ENCODE measurements at regions not wholly inside any gene's neighbourhood (a gene's known extent, or its start where the extent isn't known, plus 50 kb on each side); places are given as distances from the start of the nearest gene placed in this dataset.

DNA sequence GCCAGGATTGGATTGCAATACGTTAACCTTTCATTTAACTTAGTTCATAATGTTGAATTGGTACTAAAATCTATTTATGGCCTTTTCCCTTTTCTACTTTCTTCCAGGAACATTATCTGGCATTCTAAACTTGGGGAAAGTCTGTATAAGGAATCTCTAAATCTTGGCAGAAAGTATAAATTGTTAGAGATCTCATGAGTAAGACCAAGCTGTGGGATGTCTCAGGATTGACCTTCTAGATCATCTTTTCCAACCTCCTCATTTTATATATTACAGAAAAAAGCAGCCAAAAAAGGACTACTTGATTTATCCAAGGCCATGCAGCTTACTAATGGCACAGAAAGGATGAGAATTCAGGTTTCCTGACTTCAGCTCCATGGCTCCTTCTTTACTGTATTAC, 598.3 kb downstream of the INHBA start:
- Histone ChIP-seq H4K91ac (ENCODE audit: low read length) (no peak overlapping the region), H3K23ac (ENCODE audit: low read length in 2 of 2) (no peak overlapping the region), H2BK15ac (ENCODE audit: low read depth, poor library complexity, severe bottlenecking) (no peak overlapping the region), H3K79me1 (replicated peaks; ENCODE audit: low read length, poor library complexity, severe bottlenecking) (no peaks in the 10 kb centered on the region), H3K4me3 (ENCODE audit: insufficient read depth in 1 of 2, low read depth in 1 of 2, low read length in 2 of 2) (no peak overlapping the region), H3K4me2 (ENCODE audit: low read length, poor library complexity, severe bottlenecking) (no peak overlapping the region), H2BK120ac (ENCODE audit: low read depth, low read length) (no peak overlapping the region), H3K4ac (ENCODE audit: low read depth in 1 of 2, low read length in 2 of 2) (no peak overlapping the region), H3K36me3 (ENCODE audit: control insufficient read depth in 1 of 2, insufficient read depth in 2 of 2, low read depth in 1 of 2, low read length in 2 of 2) (no peaks in the 10 kb centered on the region), H2BK12ac (ENCODE audit: low read length in 2 of 2) (no peak overlapping the region), H2BK5ac (ENCODE audit: low read depth, low read length, poor library complexity, severe bottlenecking) (no peak overlapping the region), H2AK5ac (ENCODE audit: low read length, severe bottlenecking) (no peak overlapping the region), H3K9me3 (ENCODE audit: control insufficient read depth, low read length) (no peaks in the 10 kb centered on the region), H3K27ac (ENCODE audit: low read length, poor library complexity, severe bottlenecking) (no peak overlapping the region), H3K4me1 (ENCODE audit: control insufficient read depth, insufficient read depth, low read depth, low read length) (peaks cover 3% of the 10 kb centered on the region), H3K27me3 (ENCODE audit: control insufficient read depth in 1 of 2, insufficient read depth in 1 of 2, low read length in 2 of 2) (no peaks in the 10 kb centered on the region), H3K18ac (ENCODE audit: low read depth in 1 of 2, low read length in 2 of 2) (no peak overlapping the region), H3K14ac (ENCODE audit: low read length in 2 of 2) (no peak overlapping the region), H3K9ac (ENCODE audit: low read length) (no peak overlapping the region), H2AFZ (ENCODE audit: low read depth, low read length) (no peak overlapping the region), H4K8ac (ENCODE audit: low read length) (no peak overlapping the region)
- WGBS, result no CpG with 5 or more reads among the region's 1 CpG
- DNase-seq, result no peak

- Histone ChIP-seq H2AFZ (ENCODE audit: low read depth, low read length) (no peak overlapping the region), H3K18ac (ENCODE audit: low read depth in 1 of 2, low read length in 2 of 2) (no peak overlapping the region), H3K9ac (ENCODE audit: low read length) (no peak overlapping the region), H2BK120ac (ENCODE audit: low read depth, low read length) (no peak overlapping the region), H2BK15ac (ENCODE audit: low read depth, poor library complexity, severe bottlenecking) (no peak overlapping the region), H2BK5ac (ENCODE audit: low read depth, low read length, poor library complexity, severe bottlenecking) (no peak overlapping the region), H3K4ac (ENCODE audit: low read depth in 1 of 2, low read length in 2 of 2) (no peak overlapping the region), H2AK5ac (ENCODE audit: low read length, severe bottlenecking) (no peak overlapping the region), H4K91ac (ENCODE audit: low read length) (no peak overlapping the region), H3K79me1 (replicated peaks; ENCODE audit: low read length, poor library complexity, severe bottlenecking) (no peaks in the 10 kb centered on the region), H3K27me3 (ENCODE audit: control insufficient read depth in 1 of 2, insufficient read depth in 1 of 2, low read length in 2 of 2) (no peaks in the 10 kb centered on the region), H3K4me3 (ENCODE audit: insufficient read depth in 1 of 2, low read depth in 1 of 2, low read length in 2 of 2) (no peak overlapping the region), H3K4me1 (ENCODE audit: control insufficient read depth, insufficient read depth, low read depth, low read length) (peaks cover 3% of the 10 kb centered on the region), H3K36me3 (ENCODE audit: control insufficient read depth in 1 of 2, insufficient read depth in 2 of 2, low read depth in 1 of 2, low read length in 2 of 2) (no peaks in the 10 kb centered on the region), H3K27ac (ENCODE audit: low read length, poor library complexity, severe bottlenecking) (no peak overlapping the region), H3K14ac (ENCODE audit: low read length in 2 of 2) (no peak overlapping the region), H3K9me3 (ENCODE audit: control insufficient read depth, low read length) (no peaks in the 10 kb centered on the region), H3K23ac (ENCODE audit: low read length in 2 of 2) (no peak overlapping the region), H4K8ac (ENCODE audit: low read length) (no peak overlapping the region), H2BK12ac (ENCODE audit: low read length in 2 of 2) (no peak overlapping the region), H3K4me2 (ENCODE audit: low read length, poor library complexity, severe bottlenecking) (no peak overlapping the region)
- DNase-seq, result peak; percentile 39
Observed at GRCh38 chr7:41103331-41103730, 599.6 kb downstream of the INHBA start.

DNA sequence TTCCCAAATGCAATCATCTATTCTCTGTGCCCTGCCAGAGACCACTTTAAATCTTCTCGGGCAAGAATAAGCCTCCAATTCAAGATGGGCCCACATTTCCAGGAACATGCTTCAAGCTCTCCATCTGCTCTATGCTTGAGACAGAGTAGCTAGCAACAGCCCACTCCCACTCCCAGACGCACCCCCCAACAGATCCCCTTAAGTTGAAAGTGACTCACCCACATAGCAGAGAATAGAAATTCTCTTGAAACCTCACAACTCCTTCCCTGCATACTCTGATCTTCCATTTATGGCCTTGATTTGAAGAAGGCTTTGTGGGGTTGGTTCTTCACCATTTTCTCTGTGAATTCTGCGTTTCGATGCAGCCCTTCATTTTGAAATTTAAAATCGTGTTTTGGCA, 604.0 kb downstream of the INHBA start:
- Histone ChIP-seq H3K27me3 (ENCODE audit: control insufficient read depth in 1 of 2, insufficient read depth in 1 of 2, low read length in 2 of 2) (no peaks in the 10 kb centered on the region), H2AFZ (ENCODE audit: low read depth, low read length) (no peak overlapping the region), H4K91ac (ENCODE audit: low read length) (no peak overlapping the region), H4K8ac (ENCODE audit: low read length) (no peak overlapping the region), H3K4me3 (ENCODE audit: insufficient read depth in 1 of 2, low read depth in 1 of 2, low read length in 2 of 2) (no peak overlapping the region), H3K27ac (ENCODE audit: low read length, poor library complexity, severe bottlenecking) (no peak overlapping the region), H2AK5ac (ENCODE audit: low read length, severe bottlenecking) (no peak overlapping the region), H3K4ac (ENCODE audit: low read depth in 1 of 2, low read length in 2 of 2) (no peak overlapping the region), H3K36me3 (ENCODE audit: control insufficient read depth in 1 of 2, insufficient read depth in 2 of 2, low read depth in 1 of 2, low read length in 2 of 2) (no peaks in the 10 kb centered on the region), H3K9ac (ENCODE audit: low read length) (no peak overlapping the region), H3K79me1 (replicated peaks; ENCODE audit: low read length, poor library complexity, severe bottlenecking) (no peaks in the 10 kb centered on the region), H3K18ac (ENCODE audit: low read depth in 1 of 2, low read length in 2 of 2) (no peak overlapping the region), H3K9me3 (ENCODE audit: control insufficient read depth, low read length) (no peaks in the 10 kb centered on the region), H3K4me2 (ENCODE audit: low read length, poor library complexity, severe bottlenecking) (no peak overlapping the region), H2BK15ac (ENCODE audit: low read depth, poor library complexity, severe bottlenecking) (no peak overlapping the region), H3K4me1 (ENCODE audit: control insufficient read depth, insufficient read depth, low read depth, low read length) (no peaks in the 10 kb centered on the region), H2BK5ac (ENCODE audit: low read depth, low read length, poor library complexity, severe bottlenecking) (no peak overlapping the region), H2BK12ac (ENCODE audit: low read length in 2 of 2) (no peak overlapping the region), H3K23ac (ENCODE audit: low read length in 2 of 2) (no peak overlapping the region), H2BK120ac (ENCODE audit: low read depth, low read length) (no peak overlapping the region), H3K14ac (ENCODE audit: low read length in 2 of 2) (no peak overlapping the region)
- 94% methylated on average over 4 of the region's 5 CpGs for WGBS
- DNase-seq, result no peak

DNA sequence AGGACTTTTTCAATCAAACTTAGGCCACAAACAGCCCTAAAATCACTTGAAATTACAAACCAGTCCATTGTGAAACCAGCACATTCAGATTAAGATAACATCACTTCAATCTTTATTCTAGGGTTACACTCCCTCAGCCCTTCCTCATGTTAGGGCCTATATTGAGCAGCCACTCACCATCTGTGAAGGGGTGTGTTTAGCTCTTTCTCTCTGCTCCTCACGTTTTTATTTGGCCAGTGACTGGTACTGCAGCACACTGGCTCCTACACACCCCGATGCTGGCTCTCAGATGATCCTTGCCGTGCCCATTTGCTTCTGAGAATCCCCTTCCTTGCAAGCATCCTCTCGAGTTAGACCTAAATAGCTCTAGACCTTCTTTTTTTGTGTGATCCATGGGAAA, 604.5 kb downstream of the INHBA start:
- no peak overlapping the region for H2BK15ac ChIP-seq (ENCODE audit: low read depth, poor library complexity, severe bottlenecking)
- no peak overlapping the region for H3K4me3 ChIP-seq (ENCODE audit: insufficient read depth in 1 of 2, low read depth in 1 of 2, low read length in 2 of 2)
- H3K4me1 ChIP-seq (ENCODE audit: control insufficient read depth, insufficient read depth, low read depth, low read length), result no peaks in the 10 kb centered on the region
- no peak overlapping the region for H3K18ac ChIP-seq (ENCODE audit: low read depth in 1 of 2, low read length in 2 of 2)
- DNase-seq, result no peak
- no peak overlapping the region for H2AFZ ChIP-seq (ENCODE audit: low read depth, low read length)
- H2BK120ac ChIP-seq (ENCODE audit: low read depth, low read length), result no peak overlapping the region
- no peak overlapping the region for H2BK5ac ChIP-seq (ENCODE audit: low read depth, low read length, poor library complexity, severe bottlenecking)
- H3K9me3 ChIP-seq (ENCODE audit: control insufficient read depth, low read length), result no peaks in the 10 kb centered on the region
- H3K4me2 ChIP-seq (ENCODE audit: low read length, poor library complexity, severe bottlenecking), result no peak overlapping the region
- H3K23ac ChIP-seq (ENCODE audit: low read length in 2 of 2), result no peak overlapping the region
- H2BK12ac ChIP-seq (ENCODE audit: low read length in 2 of 2), result no peak overlapping the region
- 81% methylated on average over 4 of the region's 4 CpGs for WGBS
- no peak overlapping the region for H2AK5ac ChIP-seq (ENCODE audit: low read length, severe bottlenecking)
- H3K27me3 ChIP-seq (ENCODE audit: control insufficient read depth in 1 of 2, insufficient read depth in 1 of 2, low read length in 2 of 2), result no peaks in the 10 kb centered on the region
- no peak overlapping the region for H3K4ac ChIP-seq (ENCODE audit: low read depth in 1 of 2, low read length in 2 of 2)
- H3K27ac ChIP-seq (ENCODE audit: low read length, poor library complexity, severe bottlenecking), result no peak overlapping the region
- no peaks in the 10 kb centered on the region for H3K79me1 ChIP-seq (replicated peaks; ENCODE audit: low read length, poor library complexity, severe bottlenecking)
- H4K8ac ChIP-seq (ENCODE audit: low read length), result no peak overlapping the region
- H3K9ac ChIP-seq (ENCODE audit: low read length), result no peak overlapping the region
- no peaks in the 10 kb centered on the region for H3K36me3 ChIP-seq (ENCODE audit: control insufficient read depth in 1 of 2, insufficient read depth in 2 of 2, low read depth in 1 of 2, low read length in 2 of 2)
- no peak overlapping the region for H4K91ac ChIP-seq (ENCODE audit: low read length)
- H3K14ac ChIP-seq (ENCODE audit: low read length in 2 of 2), result no peak overlapping the region

All from mesenchymal stem cell (in vitro differentiated cells and primary cell).